ENCODE measurements at regions not wholly inside any gene's neighbourhood (a gene's known extent, or its start where the extent isn't known, plus 50 kb on each side); places are given as distances from the start of the nearest gene placed in this dataset.

- no peak for DNase-seq
- TF ChIP-seq CTCF (IDR thresholded peaks at IDR 0.05; ENCODE audit: low read depth, low read length) = no peak
Observed at GRCh38 chr7:35411331-35411730, 157.4 kb upstream of the TBX20 start.

GRCh38 chr7:35405461-35405860, 151.6 kb upstream of the TBX20 start:
- Histone ChIP-seq H3K9me3 (ENCODE audit: severe bottlenecking) (no peaks in the 10 kb centered on the region), H3K27ac (no peak overlapping the region), H3K36me3 (no peaks in the 10 kb centered on the region), H3K4me3 (ENCODE audit: low read depth, low read length) (no peak overlapping the region), H3K27me3 (ENCODE audit: insufficient read depth, low read depth, severe bottlenecking) (no peaks in the 10 kb centered on the region)
- no peak for DNase-seq
- no peak for TF ChIP-seq CTCF (IDR thresholded peaks at IDR 0.05; ENCODE audit: low read depth, low read length)

More at GRCh38 chr7:35411331-35411730, 157.4 kb upstream of the TBX20 start:
- Histone ChIP-seq H3K4me3 (ENCODE audit: low read depth, low read length) (no peak overlapping the region), H3K9me3 (ENCODE audit: severe bottlenecking) (no peaks in the 10 kb centered on the region), H3K36me3 (no peaks in the 10 kb centered on the region), H3K27ac (no peak overlapping the region), H3K27me3 (ENCODE audit: insufficient read depth, low read depth, severe bottlenecking) (no peaks in the 10 kb centered on the region)

GRCh38 chr7:35401217-35401879, 147.4 kb upstream of the TBX20 start:
- no peaks in the 10 kb centered on the region for H3K27me3 ChIP-seq (ENCODE audit: insufficient read depth, low read depth, severe bottlenecking)
- H3K27ac ChIP-seq = no peak overlapping the region
- no peak for DNase-seq
- no peaks in the 10 kb centered on the region for H3K36me3 ChIP-seq
- TF ChIP-seq CTCF (IDR thresholded peaks at IDR 0.05; ENCODE audit: low read depth, low read length) = no peak
- no peaks in the 10 kb centered on the region for H3K9me3 ChIP-seq (ENCODE audit: severe bottlenecking)
- H3K4me3 ChIP-seq (ENCODE audit: low read depth, low read length) = no peak overlapping the region

GRCh38 chr7:35399840-35400239, 145.9 kb upstream of the TBX20 start:
- Histone ChIP-seq H3K4me3 (ENCODE audit: low read depth, low read length) (no peak overlapping the region), H3K27me3 (ENCODE audit: insufficient read depth, low read depth, severe bottlenecking) (no peaks in the 10 kb centered on the region), H3K36me3 (no peaks in the 10 kb centered on the region), H3K27ac (no peak overlapping the region), H3K9me3 (ENCODE audit: severe bottlenecking) (no peaks in the 10 kb centered on the region)
- no peak for TF ChIP-seq CTCF (IDR thresholded peaks at IDR 0.05; ENCODE audit: low read depth, low read length)
- no peak for DNase-seq

- no peaks in the 10 kb centered on the region for H3K9me3 ChIP-seq (ENCODE audit: severe bottlenecking)
- no peak for TF ChIP-seq CTCF (IDR thresholded peaks at IDR 0.05; ENCODE audit: low read depth, low read length)
- DNase-seq = no peak
- no peaks in the 10 kb centered on the region for H3K27me3 ChIP-seq (ENCODE audit: insufficient read depth, low read depth, severe bottlenecking)
- no peak overlapping the region for H3K4me3 ChIP-seq (ENCODE audit: low read depth, low read length)
- H3K36me3 ChIP-seq = no peaks in the 10 kb centered on the region
- no peak overlapping the region for H3K27ac ChIP-seq
Observed at GRCh38 chr7:35399216-35399615, 145.3 kb upstream of the TBX20 start.

GRCh38 chr7:35398518-35398917, 144.6 kb upstream of the TBX20 start:
- Histone ChIP-seq H3K27ac (no peak overlapping the region), H3K4me3 (ENCODE audit: low read depth, low read length) (no peak overlapping the region), H3K36me3 (no peaks in the 10 kb centered on the region), H3K9me3 (ENCODE audit: severe bottlenecking) (no peaks in the 10 kb centered on the region), H3K27me3 (ENCODE audit: insufficient read depth, low read depth, severe bottlenecking) (no peaks in the 10 kb centered on the region)
- no peak for TF ChIP-seq CTCF (IDR thresholded peaks at IDR 0.05; ENCODE audit: low read depth, low read length)
- no peak for DNase-seq

All from WERI-Rb-1 (cell line).